ENCODE measurements at regions not wholly inside any gene's neighbourhood (a gene's known extent, or its start where the extent isn't known, plus 50 kb on each side); places are given as distances from the start of the nearest gene placed in this dataset.

DNA sequence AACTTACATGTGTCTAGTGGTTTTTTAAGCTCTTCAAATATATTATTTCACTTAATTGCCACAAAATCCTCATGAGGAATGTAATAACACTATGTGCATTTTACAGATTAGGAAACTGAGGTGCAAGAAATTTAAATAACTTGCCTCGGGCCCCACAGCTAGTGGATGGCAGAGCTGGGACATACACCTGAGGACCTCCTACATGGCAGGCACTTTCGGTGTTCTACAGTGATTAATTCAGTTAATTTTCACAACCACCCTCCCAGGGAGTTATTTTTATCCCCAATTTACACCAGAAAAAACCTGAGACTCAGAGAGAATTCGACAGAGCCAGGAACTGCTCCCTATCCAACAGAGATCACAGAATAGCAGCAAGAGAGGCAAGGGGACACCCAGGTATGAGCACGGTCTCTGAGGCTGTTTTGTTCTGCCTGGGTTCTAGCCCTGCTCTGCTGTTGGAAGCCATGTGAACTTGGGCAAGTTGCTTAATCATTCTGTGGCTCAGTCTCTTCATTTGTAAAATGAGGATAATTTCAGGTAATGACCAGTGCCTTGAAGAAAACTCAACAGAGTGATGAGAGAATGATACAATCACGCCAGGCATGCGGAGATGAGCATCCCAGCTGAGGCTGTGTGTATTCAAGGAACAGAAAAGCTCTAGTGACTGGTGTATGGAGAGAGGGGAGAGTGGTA, 82.3 kb downstream of the MYCN start:
- TF ChIP-seq ZNF274 (IDR thresholded peaks at IDR 0.05; ENCODE audit: low read depth, low read length) (no peak), YY1 (IDR thresholded peaks at IDR 0.05; ENCODE audit: insufficient read depth, insufficient read length) (no peak)
